CD14-positive monocyte (primary cell): ENCODE measurements at regions not wholly inside any gene's neighbourhood (a gene's known extent, or its start where the extent isn't known, plus 50 kb on each side); places are given as distances from the start of the nearest gene placed in this dataset.

ENCODE experiments used
- DNase-seq, 3 donors: peaks; one replicate each; pipeline ENCODE4 v3.0.0-alpha.2; 2011 to 2022
- H2AFZ ChIP-seq: 2 replicates; pipeline ENCODE4 v1.6.0; 2012; ENCODE audit warnings: mild to moderate bottlenecking, low read depth, low read length, inconsistent platforms; ENCODE audit not compliant: insufficient read depth, poor library complexity, severe bottlenecking
- H3K27ac ChIP-seq, 2 donors: 1 replicate in 1 of 2; 2 replicates in 1 of 2; pipeline ENCODE4 v1.5.1; 2012 to 2013; ENCODE audit warnings: low read length in 2 of 2, control low read depth in 1 of 2, inconsistent platforms in 1 of 2, low read depth in 1 of 2, mild to moderate bottlenecking in 1 of 2
- H3K27me3 ChIP-seq, 2 donors: one replicate each; pipeline versions ENCODE4 v1.6.0 to v1.6.1; 2011 to 2013; ENCODE audit warnings: low read length in 2 of 2; ENCODE audit not compliant: control insufficient read depth in 2 of 2, insufficient read depth in 2 of 2
- H3K36me3 ChIP-seq, 2 donors: replicated peaks in 1 of 2; 1 replicate in 1 of 2; 2 replicates in 1 of 2; pipeline versions ENCODE4 v1.5.1 to v1.6.1; 2012 to 2013; ENCODE audit warnings: low read length in 2 of 2, control low read depth in 1 of 2, inconsistent platforms in 1 of 2, mild to moderate bottlenecking in 1 of 2; ENCODE audit not compliant: insufficient read depth in 2 of 2, control insufficient read depth in 1 of 2
- H3K4me1 ChIP-seq, 2 donors: 1 replicate in 1 of 2; 2 replicates in 1 of 2; pipeline versions ENCODE4 v1.5.1 to v1.6.1; 2012 to 2013; ENCODE audit warnings: low read length in 2 of 2, control low read depth in 1 of 2, inconsistent platforms in 1 of 2, mild to moderate bottlenecking in 1 of 2, moderate library complexity in 1 of 2; ENCODE audit not compliant: insufficient read depth in 2 of 2, control insufficient read depth in 1 of 2
- H3K4me2 ChIP-seq: replicated peaks from 2 replicates; pipeline ENCODE3; 2012; ENCODE audit warnings: low read length, moderate library complexity, mild to moderate bottlenecking; ENCODE audit not compliant: poor library complexity, severe bottlenecking; ENCODE audit errors: extremely low read depth
- H3K4me3 ChIP-seq, 3 experiments: fragments of 200-600 bp in 1 of 3; sonication (generic) in 1 of 3; replicated peaks in 1 of 3; 1 replicate in 2 of 3; 2 replicates in 1 of 3; pipeline ENCODE4 v1.5.1; 2011 to 2013; ENCODE audit warnings: low read length in 3 of 3, mild to moderate bottlenecking in 3 of 3, control low read depth in 2 of 3, low read depth in 2 of 3, inconsistent platforms in 1 of 3, moderate library complexity in 1 of 3
- H3K79me2 ChIP-seq: 2 replicates; pipeline ENCODE4 v1.6.0; 2012; ENCODE audit warnings: mild to moderate bottlenecking, control low read depth, inconsistent platforms, low read length, moderate library complexity; ENCODE audit not compliant: insufficient read depth
- H3K9ac ChIP-seq: 2 replicates; pipeline ENCODE4 v1.6.0; 2017; ENCODE audit warnings: low read length, mild to moderate bottlenecking; ENCODE audit not compliant: insufficient read depth, poor library complexity, severe bottlenecking
- H3K9me3 ChIP-seq, 2 donors: replicated peaks in 1 of 2; 1 replicate in 1 of 2; 2 replicates in 1 of 2; pipeline versions ENCODE4 v1.5.1 to v1.6.1; 2012 to 2013; ENCODE audit warnings: low read length in 2 of 2, control low read depth in 1 of 2; ENCODE audit not compliant: control insufficient read depth in 1 of 2, insufficient read depth in 1 of 2
- H4K20me1 ChIP-seq: 2 replicates; pipeline ENCODE4 v1.6.0; 2012; ENCODE audit warnings: mild to moderate bottlenecking, low read length, control low read depth, moderate library complexity; ENCODE audit not compliant: insufficient read depth
- H3K27ac Mint-ChIP-seq, 7 donors: one replicate each; pipeline ENCODE4 v1.8.0; 2020; ENCODE audit warnings: mild to moderate bottlenecking in 7 of 7, mixed read lengths in 7 of 7, moderate library complexity in 6 of 7, inconsistent platforms in 2 of 7
- H3K27me3 Mint-ChIP-seq, 3 donors: one replicate each; pipeline ENCODE4 v1.8.0; 2021 to 2022; ENCODE audit warnings: low read depth in 3 of 3, mild to moderate bottlenecking in 3 of 3, mixed read lengths in 3 of 3, moderate library complexity in 3 of 3, inconsistent platforms in 1 of 3
- H3K36me3 Mint-ChIP-seq, 2 donors: one replicate each; pipeline ENCODE4 v1.8.0; 2020; ENCODE audit warnings: mixed read lengths in 2 of 2, inconsistent platforms in 1 of 2, mild to moderate bottlenecking in 1 of 2
- H3K4me1 Mint-ChIP-seq: one replicate; pipeline ENCODE4 v1.8.0; 2020; ENCODE audit warnings: mild to moderate bottlenecking, mixed read lengths
- H3K4me3 Mint-ChIP-seq, 2 donors: one replicate each; pipeline ENCODE4 v1.8.0; 2020; ENCODE audit warnings: mild to moderate bottlenecking in 2 of 2, mixed read lengths in 2 of 2, moderate library complexity in 1 of 2
- H3K9me3 Mint-ChIP-seq, 7 donors: one replicate each; pipeline ENCODE4 v1.8.0; 2020 to 2022; ENCODE audit warnings: mixed read lengths in 7 of 7, mild to moderate bottlenecking in 6 of 7, moderate library complexity in 6 of 7, inconsistent platforms in 2 of 7
- CTCF ChIP-seq: fragments of 200-600 bp; IDR thresholded peaks from one replicate; pipeline ENCODE4 v1.8.0; 2022; ENCODE audit warnings: antibody characterized with exemption, mild to moderate bottlenecking
- WGBS: methylation state at CpG from one replicate; pipeline ENCODE4 v1.1.5; 2013; ENCODE audit warnings: missing lambda C conversion rate; ENCODE audit not compliant: insufficient coverage; 5-methylcytosine and 5-hydroxymethylcytosine counted together
- intact Hi-C, 2 donors: fragments of 100-400 bp; cut with micrococcal nuclease; formaldehyde crosslinking; loops; one replicate each; pipeline versions ENCODE4 v1.15.0 to v1.15.1; 2023

GRCh38 chr1:214715126-214715525 is 112.1 kb downstream of the CENPF start:
- Mint-ChIP-seq H3K27ac (no peak overlapping the region), H3K27me3 (peaks cover 0 to 3% (median 2%) of the 10 kb centered on the region in 3 donors), H3K36me3 (no peaks in the 10 kb centered on the region), H3K4me3 (no peak overlapping the region), H3K4me1 (no peaks in the 10 kb centered on the region), H3K9me3 (peaks cover 0 to 11% (median 3%) of the 10 kb centered on the region in 7 donors)
- 82% methylated on average over 4 of the region's 4 CpGs for WGBS
- Histone ChIP-seq H3K36me3 (no peaks in the 10 kb centered on the region), H3K9me3 (no peaks in the 10 kb centered on the region), H3K4me3 (no peak overlapping the region), H3K79me2 (no peaks in the 10 kb centered on the region), H3K4me1 (no peaks in the 10 kb centered on the region), H3K4me2 (no peak overlapping the region), H3K27ac (no peak overlapping the region), H3K27me3 (no peaks in the 10 kb centered on the region), H2AFZ (no peak overlapping the region), H3K9ac (no peak overlapping the region), H4K20me1 (no peaks in the 10 kb centered on the region)
- no peak for TF ChIP-seq CTCF
- intact Hi-C loops = no loop called here
- no peak for DNase-seq

- Histone ChIP-seq H4K20me1 (no peaks in the 10 kb centered on the region), H3K79me2 (no peaks in the 10 kb centered on the region), H3K4me3 (no peak overlapping the region), H3K36me3 (no peaks in the 10 kb centered on the region), H3K9ac (no peak overlapping the region), H3K4me1 (no peaks in the 10 kb centered on the region), H3K27me3 (no peaks in the 10 kb centered on the region), H3K9me3 (no peaks in the 10 kb centered on the region), H3K27ac (no peak overlapping the region), H2AFZ (no peak overlapping the region), H3K4me2 (no peak overlapping the region)
- no peak for TF ChIP-seq CTCF
- Mint-ChIP-seq H3K4me1 (no peaks in the 10 kb centered on the region), H3K27ac (no peak overlapping the region), H3K9me3 (peaks cover 0 to 13% (median 5%) of the 10 kb centered on the region in 7 donors), H3K36me3 (no peaks in the 10 kb centered on the region), H3K4me3 (no peak overlapping the region), H3K27me3 (peaks cover 0 to 2% (median 1%) of the 10 kb centered on the region in 3 donors)
- DNase-seq = no peak
- 93% methylated on average over 6 of the region's 7 CpGs for WGBS
- intact Hi-C loops = no loop called here
These were observed 114.4 kb downstream of the CENPF start for GRCh38 chr1:214717351-214717750.
